A673 (cell line): ENCODE measurements at regions not wholly inside any gene's neighbourhood (a gene's known extent, or its start where the extent isn't known, plus 50 kb on each side); places are given as distances from the start of the nearest gene placed in this dataset.

Experiments
- BruUV-seq: library from RNA; stranded (reverse); fragments of 400-500 nt; replicated peaks from 2 replicates; lab custom pipeline; 2021; lab: Mats Ljungman, UMichigan
- CTCF ChIA-PET: fragments of 300-600 bp; sonication (Branson Sonifier 250); formaldehyde crosslinking; loops from one replicate; lab custom pipeline; 2022; ENCODE audit warnings: antibody characterized with exemption; lab: Charles Lee
- POLR2A ChIA-PET: fragments of 300-600 bp; sonication (Branson Sonifier 250); formaldehyde crosslinking; loops from one replicate; lab custom pipeline; 2022; ENCODE audit warnings: antibody characterized with exemption; ENCODE audit not compliant: low non-redundant PET; lab: Charles Lee
- DNase-seq: peaks from one replicate; pipeline ENCODE4 v3.0.0-alpha.2; 2015; ENCODE audit warnings: low spot score
- H3K27ac ChIP-seq: fragments of 200-600 bp; sonication (generic); 2 replicates; pipeline ENCODE4 v1.5.1; 2016; ENCODE audit warnings: mixed run types, low read depth, mild to moderate bottlenecking, mixed read lengths, antibody characterized with exemption, low read length; ENCODE audit not compliant: poor library complexity, severe bottlenecking
- H3K27me3 ChIP-seq: fragments of 200-600 bp; sonication (generic); replicated peaks from 2 replicates; pipeline ENCODE4 v1.6.1; 2017; ENCODE audit warnings: mixed run types, low read depth, mild to moderate bottlenecking, mixed read lengths, antibody characterized with exemption, low read length; ENCODE audit not compliant: insufficient read depth, poor library complexity
- H3K36me3 ChIP-seq: fragments of 200-600 bp; sonication (generic); 2 replicates; pipeline ENCODE4 v1.6.1; 2016; ENCODE audit warnings: mixed run types, mild to moderate bottlenecking, mixed read lengths, antibody characterized with exemption, low read length; ENCODE audit not compliant: insufficient read depth, poor library complexity, severe bottlenecking
- H3K4me1 ChIP-seq: fragments of 200-600 bp; sonication (generic); 2 replicates; pipeline ENCODE4 v1.6.1; 2017; ENCODE audit warnings: mixed run types, mild to moderate bottlenecking, mixed read lengths, antibody characterized with exemption, low read length; ENCODE audit not compliant: insufficient read depth, poor library complexity, severe bottlenecking
- H3K4me3 ChIP-seq: fragments of 200-600 bp; sonication (generic); 2 replicates; pipeline ENCODE4 v1.5.1; 2016; ENCODE audit warnings: low read depth, mixed run types, mild to moderate bottlenecking, mixed read lengths, low read length; ENCODE audit not compliant: poor library complexity, severe bottlenecking
- H3K9me3 ChIP-seq: fragments of 200-600 bp; sonication (generic); 2 replicates; pipeline ENCODE4 v1.6.1; 2016; ENCODE audit warnings: mixed run types, low read depth, mild to moderate bottlenecking, mixed read lengths, antibody characterized with exemption, low read length; ENCODE audit not compliant: poor library complexity, severe bottlenecking
- CTCF ChIP-seq: fragments of 300-800, 200-600 bp; sonication (generic); conservative IDR thresholded peaks from 2 replicates; pipeline ENCODE4 v1.5.1; 2017; ENCODE audit warnings: low read depth, mild to moderate bottlenecking, antibody characterized with exemption, low read length, moderate library complexity, mixed read lengths
- EZH2 ChIP-seq: fragments of 200-600 bp; sonication (generic); IDR thresholded peaks from 2 replicates; pipeline ENCODE4 v1.6.1; 2017; ENCODE audit warnings: borderline replicate concordance, low read depth, mild to moderate bottlenecking, mixed read lengths, antibody characterized with exemption, low read length; ENCODE audit not compliant: poor library complexity, severe bottlenecking
- intact Hi-C: fragments of 100-400 bp; cut with micrococcal nuclease; formaldehyde crosslinking; loops from one replicate; pipeline ENCODE4 v1.10.0; 2022; ENCODE audit not compliant: unreplicated experiment

GRCh38 chr1:238468068-238468467 lies 577.3 kb upstream of the ZP4 start:
- Histone ChIP-seq H3K27me3 (no peaks in the 10 kb centered on the region), H3K4me1 (no peaks in the 10 kb centered on the region), H3K27ac (no peak overlapping the region), H3K9me3 (no peaks in the 10 kb centered on the region), H3K4me3 (no peak overlapping the region), H3K36me3 (no peaks in the 10 kb centered on the region)
- intact Hi-C loops = no loop called here
- no peak for DNase-seq
- BruUV-seq = no TSS peak
- CTCF ChIA-PET = no interaction called here
- no peak for TF ChIP-seq CTCF
- POLR2A ChIA-PET = no interaction called here

- no peak for DNase-seq
- Histone ChIP-seq H3K4me1 (no peaks in the 10 kb centered on the region), H3K27me3 (no peaks in the 10 kb centered on the region), H3K27ac (no peak overlapping the region), H3K9me3 (no peaks in the 10 kb centered on the region), H3K36me3 (no peaks in the 10 kb centered on the region), H3K4me3 (no peak overlapping the region)
- no peak for TF ChIP-seq CTCF
- intact Hi-C loops = no loop called here
- ChIA-PET POLR2A (no interaction called here), CTCF (no interaction called here)
- no TSS peak for BruUV-seq
These were observed 575.7 kb upstream of the ZP4 start for GRCh38 chr1:238466459-238466858.

GRCh38 chr1:238465449-238465848 lies 574.7 kb upstream of the ZP4 start:
- intact Hi-C loops = no loop called here
- H3K9me3 ChIP-seq = no peaks in the 10 kb centered on the region
- BruUV-seq = no TSS peak
- TF ChIP-seq EZH2 = no peak
- no peak for TF ChIP-seq CTCF
- no peak overlapping the region for H3K4me3 ChIP-seq
- no peak for DNase-seq
- H3K4me1 ChIP-seq = no peaks in the 10 kb centered on the region
- ChIA-PET CTCF (no interaction called here), POLR2A (no interaction called here)
- H3K27ac ChIP-seq = no peak overlapping the region
- no peaks in the 10 kb centered on the region for H3K27me3 ChIP-seq
- H3K36me3 ChIP-seq = no peaks in the 10 kb centered on the region
